AG09319 (cell line): ENCODE measurements at regions not wholly inside any gene's neighbourhood (a gene's known extent, or its start where the extent isn't known, plus 50 kb on each side); places are given as distances from the start of the nearest gene placed in this dataset.

Experiments
- DNase-seq: peaks from one replicate; pipeline ENCODE4 v3.0.0-alpha.2; 2010; ENCODE audit warnings: low read depth; ENCODE audit errors: extremely low read depth
- CTCF ChIP-seq: IDR thresholded peaks from 2 replicates; pipeline ENCODE4 v1.5.1; 2011; ENCODE audit warnings: low read depth, mild to moderate bottlenecking, inconsistent platforms, low read length, moderate library complexity

GRCh38 chr20:37598575-37599342 lies 71.1 kb upstream of the BLCAP start:
- DNase-seq: no peak
- no peak for TF ChIP-seq CTCF

GRCh38 chr20:37598100-37598543 lies 70.4 kb upstream of the BLCAP start:
- TF ChIP-seq CTCF: no peak
- no peak for DNase-seq

- no peak for DNase-seq
- TF ChIP-seq CTCF: no peak
Measured at GRCh38 chr20:37596890-37597536, 69.3 kb upstream of the BLCAP start.

- DNase-seq: no peak
Measured at GRCh38 chr20:37596168-37596567, 68.5 kb upstream of the BLCAP start.

GRCh38 chr20:37593710-37594109 lies 66.0 kb upstream of the BLCAP start:
- no peak for TF ChIP-seq CTCF
- no peak for DNase-seq

More at GRCh38 chr20:37596168-37596567, 68.5 kb upstream of the BLCAP start:
- no peak for TF ChIP-seq CTCF

GRCh38 chr20:37590938-37591490 lies 63.3 kb upstream of the BLCAP start:
- TF ChIP-seq CTCF: no peak
- no peak for DNase-seq

GRCh38 chr20:37586078-37586477 lies 58.4 kb upstream of the BLCAP start:
- DNase-seq: no peak
- no peak for TF ChIP-seq CTCF
